ENCODE measurements at regions not wholly inside any gene's neighbourhood (a gene's known extent, or its start where the extent isn't known, plus 50 kb on each side); places are given as distances from the start of the nearest gene placed in this dataset.

GRCh38 chr4:125517831-125518230, 203.1 kb downstream of the FAT4 start:
- DNase-seq: no peak

GRCh38 chr4:125518281-125518680, 203.5 kb downstream of the FAT4 start:
- no peak for DNase-seq

- DNase-seq: no peak
These were observed 204.8 kb downstream of the FAT4 start for GRCh38 chr4:125519371-125520146.

- DNase-seq: no peak
These were observed 205.7 kb downstream of the FAT4 start for GRCh38 chr4:125520258-125520990.

GRCh38 chr4:125522588-125522987, 207.8 kb downstream of the FAT4 start:
- DNase-seq: no peak

GRCh38 chr4:125522992-125523391, 208.2 kb downstream of the FAT4 start:
- no peak for DNase-seq

- no peak for DNase-seq
These were observed 211.7 kb downstream of the FAT4 start for GRCh38 chr4:125526420-125526819.

- no peak for DNase-seq
These were observed 212.9 kb downstream of the FAT4 start for GRCh38 chr4:125527681-125528080.

GRCh38 chr4:125529071-125529470, 214.3 kb downstream of the FAT4 start:
- no peak for DNase-seq

- no peak for DNase-seq
These were observed 223.9 kb downstream of the FAT4 start for GRCh38 chr4:125538670-125539069.

GRCh38 chr4:125539691-125540090, 224.9 kb downstream of the FAT4 start:
- no peak for DNase-seq

GRCh38 chr4:125541836-125542385, 227.2 kb downstream of the FAT4 start:
- DNase-seq: no peak

GRCh38 chr4:125546272-125546671, 231.5 kb downstream of the FAT4 start:
- DNase-seq: no peak

GRCh38 chr4:125547836-125548235, 233.1 kb downstream of the FAT4 start:
- no peak for DNase-seq

GRCh38 chr4:125550769-125551168, 236.0 kb downstream of the FAT4 start:
- no peak for DNase-seq

- no peak for DNase-seq
These were observed 236.7 kb downstream of the FAT4 start for GRCh38 chr4:125551466-125551865.

GRCh38 chr4:125551967-125552366, 237.2 kb downstream of the FAT4 start:
- no peak for DNase-seq

GRCh38 chr4:125572601-125573000, 257.8 kb downstream of the FAT4 start:
- DNase-seq: no peak

- no peak for DNase-seq
These were observed 258.6 kb downstream of the FAT4 start for GRCh38 chr4:125573368-125573767.

- no peak for DNase-seq
These were observed 259.0 kb downstream of the FAT4 start for GRCh38 chr4:125573786-125574185.

GRCh38 chr4:125582302-125582701, 267.5 kb downstream of the FAT4 start:
- no peak for DNase-seq

GRCh38 chr4:125590158-125590557, 275.4 kb downstream of the FAT4 start:
- DNase-seq: no peak

GRCh38 chr4:125591290-125591689, 276.5 kb downstream of the FAT4 start:
- no peak for DNase-seq

- DNase-seq: no peak
These were observed 279.4 kb downstream of the FAT4 start for GRCh38 chr4:125594056-125594602.

Data from NCI-H1092 (cell line).